Stomach (tissue), 8 donors: ENCODE measurements at regions not wholly inside any gene's neighbourhood (a gene's known extent, or its start where the extent isn't known, plus 50 kb on each side); places are given as distances from the start of the nearest gene placed in this dataset.
"Not testable (repeated sequence)": the region's sequence is repeated elsewhere in the genome, so short reads cannot be mapped to it uniquely, and the experiment has no call there.

Experiments used
- DNase-seq, 2 donors: peaks; one replicate each; pipeline versions ENCODE4 v3.0.0 to v3.0.0-alpha.2; 2013 to 2019
- H3K27ac ChIP-seq, 5 donors: fragments of 200-600 bp in 4 of 5; sonication (generic) in 4 of 5; one replicate each; pipeline ENCODE4 v1.5.1; 2013 to 2019; ENCODE audit warnings: mild to moderate bottlenecking in 1 of 5, moderate library complexity in 1 of 5
- H3K27me3 ChIP-seq, 3 donors: fragments of 200-600 bp; sonication (generic); one replicate each; pipeline ENCODE4 v1.5.1; 2017 to 2019; ENCODE audit warnings: mixed run types in 1 of 3
- H3K36me3 ChIP-seq, 4 donors: fragments of 200-600 bp; sonication (generic); 1 replicate in 3 of 4; 2 replicates in 1 of 4; pipeline ENCODE4 v1.5.1; 2016 to 2019
- H3K4me1 ChIP-seq, 4 donors: fragments of 200-600 bp; sonication (generic); one replicate each; pipeline ENCODE4 v1.5.1; 2016 to 2019
- H3K4me3 ChIP-seq, 4 donors: fragments of 200-600 bp; sonication (generic) in 3 of 4; one replicate each; pipeline ENCODE4 v1.5.1; 2016 to 2019; ENCODE audit warnings: mild to moderate bottlenecking in 1 of 4
- H3K9me3 ChIP-seq, 4 donors: fragments of 200-600 bp; sonication (generic); one replicate each; pipeline ENCODE4 v1.5.1; 2016 to 2019
- EP300 ChIP-seq: sonication (generic); formaldehyde crosslinking; IDR thresholded peaks from one replicate; pipeline ENCODE4 v1.6.1; 2017; ENCODE audit warnings: antibody characterized with exemption
- POLR2A ChIP-seq, 4 donors: fragments of 450-650 bp; IDR thresholded peaks; one replicate each; pipeline ENCODE4 v1.6.1; 2016; ENCODE audit warnings: antibody characterized with exemption in 4 of 4, control low read depth in 2 of 4, mild to moderate bottlenecking in 1 of 4, moderate library complexity in 1 of 4
- POLR2AphosphoS5 ChIP-seq, 3 donors: sonication (generic); formaldehyde crosslinking; IDR thresholded peaks; one replicate each; pipeline ENCODE4 v1.6.1; 2016; ENCODE audit warnings: antibody characterized with exemption in 3 of 3
- WGBS, 5 donors: extraction: QIAGEN DNeasy Blood & Tissue Kit in 3 of 5; methylation state at CpG; one replicate each; pipeline versions ENCODE4 v1.1.5 to v1.1.7; 2013 to 2018; 5-methylcytosine and 5-hydroxymethylcytosine counted together
- intact Hi-C: fragments of 100-400 bp; cut with DNase I; formaldehyde crosslinking; loops from one replicate; pipeline ENCODE4 v1.15.1; 2023; ENCODE audit warnings: low total_unique reads
- TF ChIP-seq, protein P1 (sequence below), 7 experiments: fragments of 450-650 bp in 4 of 7; fragments of 200-600 bp in 3 of 7; sonication (generic) in 3 of 7; IDR thresholded peaks; one replicate each; pipeline ENCODE4 v1.5.1; 2016 to 2019; ENCODE audit warnings: antibody characterized with exemption in 7 of 7, control low read depth in 2 of 7, mild to moderate bottlenecking in 1 of 7
- donor health status: healthy with polysubstance abuse.
- donor health status: Bipolar disorder and iron deficiency.
- donor health status: healthy.

DNA sequence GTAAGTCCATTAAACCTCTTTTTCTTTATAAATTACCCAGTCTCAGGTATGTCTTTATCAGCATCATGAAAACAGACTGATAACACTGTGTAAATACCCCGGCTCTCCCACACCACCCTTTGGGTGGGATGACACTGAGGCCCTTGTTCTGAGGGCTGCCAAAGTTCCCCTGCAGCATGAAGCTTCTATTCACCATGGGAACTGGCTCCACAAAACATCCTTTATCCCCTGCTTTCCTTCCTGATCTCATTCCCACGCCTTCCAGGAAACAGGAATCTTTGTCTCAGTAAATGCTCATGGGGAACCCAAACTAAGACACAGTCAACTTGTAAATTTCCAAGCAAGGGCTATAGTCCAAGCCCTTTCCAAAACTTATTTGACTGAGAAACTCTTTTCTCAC lies 88.4 kb downstream of the ABCC12 start:
- no peak overlapping the region for H3K4me3 ChIP-seq
- intact Hi-C loops, result no loop called here
- 35 to 49% (median 39%) methylated on average over 2 of the region's 2 CpGs for WGBS, 5 donors
- TF ChIP-seq EP300 (no peak), POLR2A (IDR thresholded peaks at IDR 0.05) (no peak), POLR2AphosphoS5 (IDR thresholded peaks at IDR 0.05) (no peak)
- TF ChIP-seq, protein P1, sequence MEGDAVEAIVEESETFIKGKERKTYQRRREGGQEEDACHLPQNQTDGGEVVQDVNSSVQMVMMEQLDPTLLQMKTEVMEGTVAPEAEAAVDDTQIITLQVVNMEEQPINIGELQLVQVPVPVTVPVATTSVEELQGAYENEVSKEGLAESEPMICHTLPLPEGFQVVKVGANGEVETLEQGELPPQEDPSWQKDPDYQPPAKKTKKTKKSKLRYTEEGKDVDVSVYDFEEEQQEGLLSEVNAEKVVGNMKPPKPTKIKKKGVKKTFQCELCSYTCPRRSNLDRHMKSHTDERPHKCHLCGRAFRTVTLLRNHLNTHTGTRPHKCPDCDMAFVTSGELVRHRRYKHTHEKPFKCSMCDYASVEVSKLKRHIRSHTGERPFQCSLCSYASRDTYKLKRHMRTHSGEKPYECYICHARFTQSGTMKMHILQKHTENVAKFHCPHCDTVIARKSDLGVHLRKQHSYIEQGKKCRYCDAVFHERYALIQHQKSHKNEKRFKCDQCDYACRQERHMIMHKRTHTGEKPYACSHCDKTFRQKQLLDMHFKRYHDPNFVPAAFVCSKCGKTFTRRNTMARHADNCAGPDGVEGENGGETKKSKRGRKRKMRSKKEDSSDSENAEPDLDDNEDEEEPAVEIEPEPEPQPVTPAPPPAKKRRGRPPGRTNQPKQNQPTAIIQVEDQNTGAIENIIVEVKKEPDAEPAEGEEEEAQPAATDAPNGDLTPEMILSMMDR (IDR thresholded peaks at IDR 0.05), result no peak
- H3K27me3 ChIP-seq, result no peaks in the 10 kb centered on the region
- no peaks in the 10 kb centered on the region for H3K9me3 ChIP-seq
- no peaks in the 10 kb centered on the region for H3K4me1 ChIP-seq
- H3K36me3 ChIP-seq, result no peaks in the 10 kb centered on the region
- no peak for DNase-seq
- no peak overlapping the region for H3K27ac ChIP-seq

DNA sequence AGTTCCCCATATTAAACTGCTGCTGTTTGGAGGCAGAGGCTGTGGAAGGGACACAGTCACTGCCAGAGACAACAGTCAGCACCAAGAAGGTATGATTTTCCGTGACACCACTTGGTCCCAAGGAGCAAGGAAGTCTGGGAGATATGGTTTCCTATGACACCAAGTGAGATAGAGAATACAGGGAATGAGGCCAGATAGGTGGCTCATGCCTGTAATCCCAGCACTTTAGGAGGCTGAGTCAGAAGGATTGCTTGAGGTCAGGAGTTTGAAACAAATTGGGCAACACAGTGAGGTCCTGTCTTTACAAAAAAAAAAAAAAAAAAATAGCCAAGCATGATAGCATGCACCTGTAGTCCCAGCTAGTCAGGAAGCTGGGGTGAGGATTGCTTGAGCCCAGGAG lies 90.8 kb downstream of the ABCC12 start:
- intact Hi-C loops, result no loop called here
- TF ChIP-seq EP300 (no peak), POLR2A (IDR thresholded peaks at IDR 0.05) (no peak), POLR2AphosphoS5 (IDR thresholded peaks at IDR 0.05) (no peak)
- TF ChIP-seq, protein P1 (IDR thresholded peaks at IDR 0.05), result no peak

DNA sequence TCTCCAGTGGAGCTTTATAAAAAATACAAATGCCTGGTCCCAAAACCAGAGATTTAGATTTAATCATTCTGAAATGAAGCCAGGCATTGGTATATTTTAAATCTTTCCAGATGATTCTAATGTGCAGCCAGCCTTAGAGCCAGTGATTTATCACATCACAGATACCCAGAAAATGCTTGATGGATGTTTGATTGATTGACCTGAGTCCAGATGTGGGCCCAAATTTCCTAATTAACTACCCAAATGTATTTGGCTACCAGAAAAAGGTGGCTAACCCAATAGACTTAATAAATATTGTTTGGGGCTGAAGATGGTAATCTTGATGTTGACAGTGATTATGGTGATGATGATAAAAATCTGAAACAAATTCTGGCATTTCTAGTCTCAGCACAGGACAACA lies 93.1 kb downstream of the ABCC12 start:
- Histone ChIP-seq H3K36me3 (no peaks in the 10 kb centered on the region), H3K9me3 (no peaks in the 10 kb centered on the region), H3K27me3 (peaks cover 0 to 5% (median 0%) of the 10 kb centered on the region in 3 donors), H3K4me1 (no peaks in the 10 kb centered on the region), H3K4me3 (no peak overlapping the region), H3K27ac (no peak overlapping the region)
- TF ChIP-seq EP300, result no peak
- no peak for TF ChIP-seq POLR2AphosphoS5 (IDR thresholded peaks at IDR 0.05)
- TF ChIP-seq, protein P1 (IDR thresholded peaks at IDR 0.05), result no peak
- TF ChIP-seq POLR2A (IDR thresholded peaks at IDR 0.05), result no peak
- DNase-seq, result no peak
- intact Hi-C loops, result no loop called here

More for the DNA sequence above, 90.8 kb downstream of the ABCC12 start:
- Histone ChIP-seq H3K9me3 (no peaks in the 10 kb centered on the region), H3K4me3 (no peak overlapping the region), H3K36me3 (no peaks in the 10 kb centered on the region), H3K4me1 (no peaks in the 10 kb centered on the region), H3K27ac (no peak overlapping the region), H3K27me3 (no peaks in the 10 kb centered on the region)
- WGBS, 5 donors, result 76 to 100% (median 78%) methylated on average over 1 of the region's 1 CpG
- DNase-seq, result no peak

DNA sequence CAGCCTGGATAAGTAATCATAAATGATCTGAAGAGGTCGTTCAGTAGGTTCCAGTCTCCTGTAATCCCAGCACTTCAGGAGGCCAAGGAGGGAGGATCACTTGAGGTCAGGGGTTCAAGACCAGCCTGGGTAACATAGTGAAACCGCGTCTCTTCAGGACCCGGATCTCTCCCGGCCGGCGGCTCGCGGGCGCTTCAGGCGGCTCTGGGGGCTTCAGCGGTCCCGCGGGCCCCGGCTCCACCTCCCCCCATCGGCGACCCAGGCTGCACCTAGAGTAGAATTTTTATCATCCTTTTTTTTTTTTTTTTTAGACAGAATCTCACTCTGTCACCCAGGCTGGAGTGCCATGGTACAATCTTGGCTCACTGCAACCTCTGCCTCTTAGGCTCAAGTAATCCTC lies 95.9 kb downstream of the ABCC12 start:
- no peak overlapping the region for H3K27ac ChIP-seq
- peaks cover 0 to 18% (median 0%) of the 10 kb centered on the region in 3 donors for H3K27me3 ChIP-seq
- no peak overlapping the region for H3K4me3 ChIP-seq
- TF ChIP-seq, protein P1 (IDR thresholded peaks at IDR 0.05), result no peak
- no peak for TF ChIP-seq EP300
- TF ChIP-seq POLR2A (IDR thresholded peaks at IDR 0.05), result no peak
- TF ChIP-seq POLR2AphosphoS5 (IDR thresholded peaks at IDR 0.05), result no peak
- 94 to 98% (median 97%) methylated on average over 17 of the region's 17 CpGs for WGBS, 5 donors
- no peaks in the 10 kb centered on the region for H3K9me3 ChIP-seq
- no peak for DNase-seq
- no peaks in the 10 kb centered on the region for H3K36me3 ChIP-seq
- intact Hi-C loops, result loop anchor here (10.0 kb wide), 1 partner anchor 915 kb away; the partner anchor contains the start of gene NETO2
- H3K4me1 ChIP-seq, result peaks cover 0 to 5% (median 2%) of the 10 kb centered on the region in 4 donors

DNA sequence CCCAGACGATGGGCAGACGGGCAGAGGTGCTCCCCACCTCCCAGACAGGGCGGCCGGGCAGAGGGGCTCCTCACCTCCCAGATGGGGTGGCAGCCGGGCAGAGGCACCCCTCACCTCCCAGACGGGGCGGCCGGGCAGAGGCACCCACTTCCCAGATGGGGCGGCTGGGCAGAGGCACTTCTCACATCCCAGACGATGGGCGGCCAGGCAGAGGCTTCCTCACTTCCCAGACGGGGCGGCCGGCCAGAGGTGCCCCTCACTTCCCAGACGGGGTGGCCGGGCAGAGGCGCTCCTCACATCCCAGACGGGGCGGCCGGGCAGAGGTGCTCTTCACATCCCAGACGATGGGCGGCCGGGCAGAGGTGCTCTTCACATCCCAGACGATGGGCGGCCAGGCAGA lies 96.6 kb downstream of the ABCC12 start:
- not testable (repeated sequence) for H3K27ac ChIP-seq, H3K36me3 ChIP-seq, H3K4me1 ChIP-seq, H3K9me3 ChIP-seq, DNase-seq, H3K4me3 ChIP-seq
- intact Hi-C loops, result loop anchor here (10.0 kb wide), 1 partner anchor 914 kb away; the partner anchor contains the start of gene NETO2
- WGBS, 5 donors, result 95 to 97% (median 97%) methylated on average over 20 to 25 of the region's 25 CpGs
- H3K27me3 ChIP-seq, result peaks cover 0 to 25% (median 0%) of the 10 kb centered on the region in 3 donors
